PC-3 (cell line): ENCODE measurements at regions not wholly inside any gene's neighbourhood (a gene's known extent, or its start where the extent isn't known, plus 50 kb on each side); places are given as distances from the start of the nearest gene placed in this dataset.

ENCODE experiments used
- ATAC-seq: fragments of 200-7000 bp; cut with Tn5 transposase; 2 replicates; pipeline ENCODE4 v1.9.1; 2020; ENCODE audit warnings: mild to moderate bottlenecking, moderate library complexity
- BruUV-seq: library from RNA; stranded (reverse); fragments of 400-500 nt; replicated peaks from 2 replicates; lab custom pipeline; 2021; lab: Mats Ljungman, UMichigan
- CTCF ChIA-PET: fragments of 300-600 bp; sonication (Branson Sonifier 250); formaldehyde crosslinking; loops from one replicate; lab custom pipeline; 2022; ENCODE audit warnings: antibody characterized with exemption; lab: Charles Lee
- POLR2A ChIA-PET: fragments of 300-600 bp; sonication (Branson Sonifier 250); formaldehyde crosslinking; loops from one replicate; lab custom pipeline; 2022; ENCODE audit warnings: antibody characterized with exemption; ENCODE audit not compliant: unreplicated experiment; lab: Charles Lee
- DNase-seq: peaks from one replicate; pipeline ENCODE4 v3.0.0-alpha.2; 2015
- H2AFZ ChIP-seq: fragments of 300-600 bp; sonication (generic); 2 replicates; pipeline ENCODE4 v1.6.0; 2016; ENCODE audit warnings: antibody characterized with exemption, low read length
- H3F3A ChIP-seq: fragments of 300-600 bp; sonication (generic); one replicate; pipeline ENCODE4 v1.6.0; 2017; ENCODE audit warnings: antibody characterized with exemption, low read length, control low read depth, mild to moderate bottlenecking; ENCODE audit not compliant: unreplicated experiment
- H3K27ac ChIP-seq: fragments of 300-600 bp; sonication (generic); 2 replicates; pipeline ENCODE4 v1.5.1; 2016; ENCODE audit warnings: mild to moderate bottlenecking, low read length
- H3K27me3 ChIP-seq: fragments of 300-600 bp; sonication (generic); 2 replicates; pipeline ENCODE4 v1.6.1; 2016; ENCODE audit warnings: low read length, mixed read lengths
- H3K36me3 ChIP-seq: fragments of 300-600 bp; sonication (generic); 2 replicates; pipeline ENCODE4 v1.6.1; 2016; ENCODE audit warnings: low read depth, mixed run types, low read length, mixed read lengths
- H3K4me1 ChIP-seq: fragments of 300-600 bp; sonication (generic); 2 replicates; pipeline ENCODE4 v1.5.1; 2016; ENCODE audit warnings: low read length; ENCODE audit not compliant: insufficient read depth
- H3K4me2 ChIP-seq: fragments of 300-600 bp; sonication (generic); 2 replicates; pipeline ENCODE4 v1.6.0; 2016; ENCODE audit warnings: low read length
- H3K4me3 ChIP-seq: fragments of 300-600 bp; sonication (generic); 2 replicates; pipeline ENCODE4 v1.5.1; 2016; ENCODE audit warnings: mild to moderate bottlenecking, low read length, mixed read lengths
- H3K79me2 ChIP-seq: fragments of 300-600 bp; sonication (generic); 2 replicates; pipeline ENCODE4 v1.6.1; 2017; ENCODE audit warnings: low read length, mixed read lengths
- H3K9ac ChIP-seq: fragments of 300-600 bp; sonication (generic); 2 replicates; pipeline ENCODE4 v1.6.0; 2016; ENCODE audit warnings: mild to moderate bottlenecking, low read length
- H3K9me2 ChIP-seq: fragments of 300-600 bp; sonication (generic); replicated peaks from 2 replicates; pipeline ENCODE4 v1.6.1; 2016; ENCODE audit warnings: mixed run types, low read length, mixed read lengths
- H3K9me3 ChIP-seq: fragments of 300-600 bp; sonication (generic); 2 replicates; pipeline ENCODE4 v1.6.1; 2016; ENCODE audit warnings: low read length, mixed read lengths
- H4K20me1 ChIP-seq: fragments of 300-600 bp; sonication (generic); 2 replicates; pipeline ENCODE4 v1.6.1; 2016; ENCODE audit warnings: low read length, mixed read lengths
- CTCF ChIP-seq: fragments of 300-600 bp; sonication (generic); conservative IDR thresholded peaks from 2 replicates; pipeline ENCODE4 v1.5.1; 2017; ENCODE audit warnings: antibody characterized with exemption, low read depth, mild to moderate bottlenecking, low read length
- EZH2 ChIP-seq: fragments of 300-600 bp; sonication (generic); IDR thresholded peaks from one replicate; pipeline ENCODE4 v1.6.1; 2017; ENCODE audit warnings: antibody characterized with exemption, mild to moderate bottlenecking, low read length; ENCODE audit not compliant: unreplicated experiment
- EZH2phosphoT487 ChIP-seq: fragments of 300-600 bp; sonication (generic); IDR thresholded peaks from 2 replicates; pipeline ENCODE4 v1.6.1; 2018; ENCODE audit warnings: mild to moderate bottlenecking, antibody characterized with exemption, low read length, borderline replicate concordance
- intact Hi-C: fragments of 100-400 bp; cut with micrococcal nuclease; formaldehyde crosslinking; loops from 2 replicates; pipeline ENCODE4 v1.9.0; 2023

- no TSS peak for BruUV-seq
- Histone ChIP-seq H4K20me1 (no peaks in the 10 kb centered on the region), H3F3A (no peaks in the 10 kb centered on the region), H3K4me1 (no peaks in the 10 kb centered on the region), H3K9me2 (no peaks in the 10 kb centered on the region), H3K4me2 (no peak overlapping the region), H3K36me3 (no peaks in the 10 kb centered on the region), H3K79me2 (no peaks in the 10 kb centered on the region), H3K9me3 (no peaks in the 10 kb centered on the region), H3K9ac (no peak overlapping the region), H3K27ac (no peak overlapping the region), H3K4me3 (no peak overlapping the region), H3K27me3 (no peaks in the 10 kb centered on the region), H2AFZ (no peak overlapping the region)
- intact Hi-C loops = no loop called here
- TF ChIP-seq EZH2 = no peak
- TF ChIP-seq CTCF = no peak
- no peak for TF ChIP-seq EZH2phosphoT487
- CTCF ChIA-PET = no interaction called here
- POLR2A ChIA-PET = no interaction called here
- ATAC-seq (no peak), DNase-seq (no peak)
Observed at GRCh38 chr19:28294395-28294794, 918.6 kb downstream of the UQCRFS1 start.

GRCh38 chr19:28293685-28294084 lies 919.3 kb downstream of the UQCRFS1 start:
- no peak overlapping the region for H3K27ac ChIP-seq
- H3K4me1 ChIP-seq = no peaks in the 10 kb centered on the region
- no peak for TF ChIP-seq CTCF
- TF ChIP-seq EZH2phosphoT487 = no peak
- TF ChIP-seq EZH2 = no peak
- no peaks in the 10 kb centered on the region for H3K36me3 ChIP-seq
- ATAC-seq (no peak), DNase-seq (no peak)
- no peak overlapping the region for H2AFZ ChIP-seq
- no TSS peak for BruUV-seq
- no peaks in the 10 kb centered on the region for H3K27me3 ChIP-seq
- H3K4me2 ChIP-seq = no peak overlapping the region
- H3K9ac ChIP-seq = no peak overlapping the region
- CTCF ChIA-PET = no interaction called here
- intact Hi-C loops = no loop called here
- no peaks in the 10 kb centered on the region for H3F3A ChIP-seq
- POLR2A ChIA-PET = no interaction called here
- no peaks in the 10 kb centered on the region for H3K9me3 ChIP-seq
- H4K20me1 ChIP-seq = no peaks in the 10 kb centered on the region
- H3K9me2 ChIP-seq = no peaks in the 10 kb centered on the region
- no peak overlapping the region for H3K4me3 ChIP-seq
- no peaks in the 10 kb centered on the region for H3K79me2 ChIP-seq

GRCh38 chr19:28292822-28293500 lies 920.0 kb downstream of the UQCRFS1 start:
- H3K36me3 ChIP-seq = no peaks in the 10 kb centered on the region
- H3K4me2 ChIP-seq = no peak overlapping the region
- H3K27ac ChIP-seq = no peak overlapping the region
- no peak overlapping the region for H3K4me3 ChIP-seq
- no peak overlapping the region for H3K9ac ChIP-seq
- H3K4me1 ChIP-seq = no peaks in the 10 kb centered on the region
- ATAC-seq (no peak), DNase-seq (no peak)
- TF ChIP-seq EZH2phosphoT487 (no peak), CTCF (no peak)
- H3K27me3 ChIP-seq = no peaks in the 10 kb centered on the region
- no peaks in the 10 kb centered on the region for H3F3A ChIP-seq
- no peaks in the 10 kb centered on the region for H3K9me3 ChIP-seq
- CTCF ChIA-PET = no interaction called here
- H4K20me1 ChIP-seq = no peaks in the 10 kb centered on the region
- BruUV-seq = no TSS peak
- intact Hi-C loops = no loop called here
- POLR2A ChIA-PET = no interaction called here
- no peaks in the 10 kb centered on the region for H3K9me2 ChIP-seq
- H2AFZ ChIP-seq = no peak overlapping the region
- no peaks in the 10 kb centered on the region for H3K79me2 ChIP-seq
